CD4-positive, alpha-beta T cell treated with Interleukin-17A for 1 hour (primary cell): ENCODE measurements at regions not wholly inside any gene's neighbourhood (a gene's known extent, or its start where the extent isn't known, plus 50 kb on each side); places are given as distances from the start of the nearest gene placed in this dataset.
"Not testable (repeated sequence)": the region's sequence is repeated elsewhere in the genome, so short reads cannot be mapped to it uniquely, and the experiment has no call there.

ENCODE experiments used
- DNase-seq: peaks from one replicate; pipeline ENCODE4 v3.0.0-alpha.2; 2020

DNA sequence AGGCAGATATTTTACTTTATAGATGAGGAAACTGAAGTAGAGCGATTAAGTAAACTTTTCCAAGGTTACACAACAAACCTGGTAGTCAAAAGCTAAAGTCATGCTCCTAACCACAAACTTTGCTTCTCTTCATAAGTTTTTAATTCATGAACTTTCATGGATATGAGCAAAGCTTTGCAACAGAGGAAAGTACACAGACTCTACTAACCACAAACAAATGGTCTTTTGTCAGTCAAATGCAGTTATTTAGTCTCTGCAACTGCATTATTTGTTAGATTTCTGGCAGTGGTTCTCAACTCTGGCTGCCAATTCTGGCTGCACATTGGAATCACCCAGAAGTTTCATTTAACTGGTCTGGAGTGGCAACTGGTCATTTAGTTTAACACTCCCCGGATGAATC lies 140.6 kb upstream of the TMEM168 start:
- DNase-seq: no peak

DNA sequence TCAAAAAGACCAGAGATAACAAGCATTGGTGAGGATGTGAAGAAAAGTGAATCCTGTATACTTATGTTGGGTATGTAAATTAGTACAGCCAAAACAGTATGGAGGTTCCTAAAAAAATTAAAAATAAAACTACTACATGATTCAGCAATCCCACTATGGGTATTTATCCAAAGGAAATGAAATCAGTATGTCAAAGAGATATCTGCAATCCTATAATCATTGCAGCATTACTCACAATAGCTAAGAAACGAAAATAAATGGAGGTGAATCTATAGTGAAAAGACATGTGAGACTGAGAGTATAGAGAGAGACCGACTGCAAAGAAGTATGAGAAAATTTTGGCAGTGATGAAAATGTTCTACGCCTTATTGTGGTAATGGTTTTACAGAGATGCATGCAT lies 139.2 kb upstream of the TMEM168 start:
- no peak for DNase-seq

DNA sequence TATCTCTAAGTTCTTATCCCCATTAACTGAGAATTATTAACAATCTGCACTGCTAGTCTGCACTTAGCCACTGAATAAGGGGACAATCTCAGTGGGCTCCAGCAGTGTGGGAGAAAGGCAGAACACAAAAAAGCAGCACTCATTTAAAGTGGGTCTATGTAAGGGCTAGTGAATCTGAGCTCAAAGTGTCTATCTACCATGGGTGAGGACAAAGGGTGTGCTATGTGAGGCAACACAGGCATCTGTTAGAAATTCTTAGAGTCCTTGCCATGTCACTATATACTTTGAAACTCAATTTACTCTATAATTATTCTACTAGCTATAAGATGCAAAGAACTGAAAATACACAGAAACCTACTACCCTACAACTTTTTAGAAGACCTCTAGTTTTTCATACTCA lies 135.8 kb upstream of the TMEM168 start:
- no peak for DNase-seq

DNA sequence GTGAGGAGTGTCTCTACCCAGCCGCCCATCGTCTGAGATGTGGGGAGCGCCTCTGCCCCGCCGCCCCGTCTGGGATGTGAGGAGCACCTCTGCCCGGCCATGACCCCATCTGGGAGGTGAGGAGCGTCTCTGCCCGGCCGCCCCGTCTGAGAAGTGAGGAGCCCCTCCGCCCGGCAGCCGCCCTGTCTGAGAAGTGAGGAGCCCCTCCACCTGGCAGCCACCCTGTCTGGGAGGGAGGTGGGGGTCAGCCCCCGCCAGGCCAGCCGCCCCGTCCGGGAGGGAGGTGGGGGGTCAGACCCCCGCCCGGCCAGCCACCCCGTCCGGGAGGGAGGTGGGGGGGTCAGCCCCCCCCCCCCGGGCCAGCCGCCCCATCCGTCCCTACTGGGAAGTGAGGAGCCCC lies 132.4 kb upstream of the TMEM168 start:
- not testable (repeated sequence) for DNase-seq

DNA sequence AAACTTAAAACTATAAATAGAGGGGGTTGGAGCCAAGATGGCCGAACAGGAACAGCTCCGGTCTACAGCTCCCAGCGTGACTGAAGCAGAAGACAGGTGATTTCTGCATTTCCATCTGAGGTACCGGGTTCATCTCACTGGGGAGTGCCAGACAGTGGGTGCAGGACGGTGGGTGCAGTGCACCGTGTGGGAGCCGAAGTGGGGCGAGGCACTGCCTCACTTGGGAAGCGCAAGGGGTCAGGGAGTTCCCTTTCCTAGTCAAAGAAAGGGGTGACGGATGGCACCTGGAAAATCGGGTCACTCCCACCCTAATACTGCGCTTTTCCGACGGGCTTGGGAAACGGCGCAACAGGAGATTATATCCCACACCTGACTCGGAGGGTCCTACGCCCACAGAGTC lies 126.2 kb upstream of the TMEM168 start:
- not testable (repeated sequence) for DNase-seq

DNA sequence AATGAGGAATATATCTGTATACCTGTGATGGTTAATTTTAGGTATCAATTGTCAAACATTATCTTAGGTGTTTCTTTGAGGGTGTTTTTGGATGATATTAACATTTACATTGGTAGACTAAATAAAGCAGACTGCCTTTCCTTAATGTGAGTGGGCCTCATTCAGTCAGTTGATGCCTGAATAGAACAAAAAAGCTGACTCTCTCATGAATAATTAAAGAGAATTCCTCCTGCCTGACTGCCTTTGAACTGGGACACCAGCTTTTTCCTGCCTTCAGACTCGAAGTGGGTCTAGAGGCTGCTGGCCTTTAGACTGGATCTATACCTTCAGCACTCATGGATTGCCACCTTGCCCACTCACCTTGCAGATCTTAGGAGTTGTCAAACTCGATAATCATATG lies 117.9 kb upstream of the TMEM168 start:
- no peak for DNase-seq

DNA sequence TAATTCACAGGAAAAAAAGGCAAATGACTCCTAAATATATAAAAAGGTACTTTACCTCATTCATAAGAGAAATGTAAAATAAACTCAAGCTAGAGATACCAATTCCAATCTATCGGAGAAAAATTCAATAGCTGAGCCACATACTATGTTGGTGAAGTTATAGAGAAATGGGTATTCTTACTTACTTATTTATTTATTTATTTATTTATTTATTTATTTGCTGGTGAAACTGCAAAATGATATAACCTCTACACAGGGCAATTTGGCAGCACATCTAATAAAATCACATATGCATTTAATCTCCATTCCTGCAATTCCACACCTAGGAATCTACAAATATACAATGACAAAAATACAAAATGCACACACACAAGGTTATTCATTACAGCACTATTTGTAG lies 117.5 kb upstream of the TMEM168 start:
- DNase-seq: no peak

DNA sequence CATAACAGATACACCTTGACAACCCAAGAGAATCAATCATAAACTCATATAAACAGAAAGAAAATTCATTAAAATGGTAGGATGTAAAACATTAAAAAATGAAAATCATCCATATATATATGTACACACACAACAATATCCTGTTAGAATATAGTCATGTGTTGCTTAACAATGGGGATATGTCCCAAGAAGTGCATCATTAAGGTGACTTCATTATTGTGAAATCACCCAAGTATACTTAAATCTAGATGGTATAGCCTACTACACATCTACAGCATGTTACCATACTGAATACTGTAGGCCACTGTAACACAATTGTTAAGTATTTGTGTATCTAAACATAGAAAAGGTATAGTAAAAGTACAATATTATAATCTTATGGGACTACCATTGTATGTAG lies 115.8 kb upstream of the TMEM168 start:
- DNase-seq: no peak

DNA sequence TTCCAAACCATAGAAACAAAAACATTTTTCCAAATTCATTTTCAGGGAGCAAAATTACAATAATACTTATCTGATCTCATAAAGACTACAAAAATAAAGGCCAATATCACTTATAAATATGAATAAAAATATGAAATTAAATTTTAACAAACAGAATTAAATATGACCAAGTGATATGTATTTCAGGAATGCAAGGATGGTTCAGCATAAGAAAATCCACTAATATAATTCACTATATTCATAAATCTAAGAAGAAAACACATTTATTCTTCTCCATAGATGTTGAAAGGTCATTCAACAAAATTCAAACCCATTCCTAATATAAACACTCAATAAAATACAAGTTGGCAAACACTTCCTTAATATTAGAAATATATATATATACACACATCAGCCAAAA lies 115.2 kb upstream of the TMEM168 start:
- no peak for DNase-seq

DNA sequence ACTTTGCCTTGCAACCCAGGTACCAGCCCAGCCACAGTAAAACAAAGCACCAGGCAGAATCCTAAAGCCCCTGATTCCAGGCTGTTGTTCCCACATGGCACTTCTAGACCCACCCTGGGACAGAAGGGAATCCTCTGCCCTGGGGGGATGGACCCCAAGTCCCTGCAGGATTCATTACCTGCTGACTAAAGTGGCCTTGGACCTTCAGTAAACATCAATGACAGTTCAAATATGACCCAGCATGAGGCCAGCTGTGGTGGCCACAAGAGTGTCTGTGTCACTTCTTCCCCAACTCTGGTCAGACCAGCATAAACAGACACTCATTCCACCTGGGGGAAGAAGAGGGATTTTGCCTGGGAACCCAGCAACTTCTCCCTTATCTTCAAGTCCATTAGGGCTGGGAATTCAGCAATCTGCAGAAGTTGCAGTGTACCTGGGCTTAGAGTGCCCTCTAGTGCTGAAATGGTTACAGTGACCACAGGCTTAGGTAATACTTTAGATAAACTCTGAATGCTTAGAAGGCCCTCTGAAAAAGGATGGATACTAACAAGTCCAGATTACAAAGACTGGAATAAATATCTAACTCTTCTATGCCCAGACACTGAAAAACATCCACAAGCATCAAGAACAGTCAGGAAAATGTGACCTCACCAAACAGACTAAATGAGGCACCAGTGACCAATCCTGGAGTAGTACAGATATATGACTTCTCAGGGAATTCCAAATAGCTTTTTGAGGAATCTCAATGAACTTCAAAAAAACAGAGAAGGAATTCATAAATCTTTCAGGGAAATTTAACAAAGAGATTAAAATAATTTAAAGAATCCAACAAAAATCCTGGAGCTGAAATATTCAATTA lies 108.5 kb upstream of the TMEM168 start:
- DNase-seq: peak; percentile 51

DNA sequence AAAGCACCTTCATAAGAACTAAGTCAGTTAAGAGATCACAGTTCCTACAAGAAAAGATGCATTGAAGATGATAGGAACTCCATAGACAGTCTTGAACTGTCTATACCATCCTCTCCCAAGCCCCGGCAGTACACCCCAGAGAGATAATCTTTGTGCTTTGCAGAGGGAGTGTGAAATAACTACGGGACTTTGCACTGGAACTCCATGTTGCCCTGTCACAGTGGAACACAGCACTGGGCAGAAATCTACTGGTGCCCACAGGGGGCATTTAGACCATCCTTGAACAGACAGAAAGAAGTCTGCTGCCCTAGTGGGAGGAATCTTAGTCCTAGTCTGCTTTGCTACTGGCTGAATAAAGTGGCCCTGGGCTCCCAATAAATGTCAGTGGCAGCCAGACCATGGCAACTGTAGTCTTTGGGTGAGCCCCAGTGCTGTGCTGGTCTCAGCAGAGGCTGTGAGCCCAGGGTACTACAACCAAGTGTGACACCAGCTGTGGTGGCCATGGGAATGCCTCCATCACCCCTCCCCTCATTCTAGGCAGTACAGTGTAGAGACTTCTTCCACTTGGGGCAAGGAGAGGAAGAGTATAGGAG lies 107.7 kb upstream of the TMEM168 start:
- DNase-seq: no peak

DNA sequence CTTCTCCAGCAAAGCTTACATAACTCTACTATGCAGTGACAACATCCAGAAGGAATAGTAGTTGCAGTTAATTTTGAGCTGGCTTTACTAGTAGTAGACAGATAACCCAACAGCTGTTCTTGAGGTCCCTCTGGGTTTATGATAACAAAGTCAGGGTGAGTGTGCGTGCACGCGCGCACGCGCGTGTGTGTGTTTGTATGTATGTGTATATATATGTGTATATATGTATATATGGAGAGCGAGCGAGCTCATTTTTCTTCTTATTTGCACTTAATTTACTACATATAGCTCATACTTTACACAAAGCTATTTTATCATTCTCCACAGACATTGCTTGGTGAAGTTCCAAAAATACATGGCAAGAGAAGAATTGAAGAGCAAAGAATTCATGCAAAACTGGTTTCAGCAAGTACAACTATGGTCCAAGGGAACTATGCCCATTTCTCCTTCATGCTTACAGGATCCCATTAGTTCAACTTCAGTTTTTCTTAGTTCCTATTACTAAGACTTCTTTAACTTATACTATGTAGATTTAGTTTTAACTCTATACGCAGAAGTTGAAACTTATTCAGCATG lies 105.9 kb upstream of the TMEM168 start:
- DNase-seq: no peak

DNA sequence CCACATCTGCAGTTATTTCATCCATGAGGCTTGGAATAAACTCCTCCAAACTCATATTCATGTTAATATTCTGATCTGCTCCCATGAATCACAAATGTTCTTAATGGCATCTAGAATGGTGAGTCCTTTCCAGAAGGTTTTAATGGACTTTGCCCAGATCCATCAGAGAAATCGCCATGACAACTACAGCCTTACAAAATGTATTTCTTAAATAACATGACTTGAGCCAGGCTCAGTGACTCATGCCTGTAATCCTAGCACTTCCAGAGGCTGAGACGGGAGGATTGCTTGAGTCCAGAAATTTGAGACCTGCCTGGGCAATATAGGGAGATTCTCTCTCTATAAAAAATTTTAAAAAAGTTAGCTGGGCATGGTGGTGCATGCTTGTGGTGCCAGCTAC lies 102.1 kb upstream of the TMEM168 start:
- no peak for DNase-seq

DNA sequence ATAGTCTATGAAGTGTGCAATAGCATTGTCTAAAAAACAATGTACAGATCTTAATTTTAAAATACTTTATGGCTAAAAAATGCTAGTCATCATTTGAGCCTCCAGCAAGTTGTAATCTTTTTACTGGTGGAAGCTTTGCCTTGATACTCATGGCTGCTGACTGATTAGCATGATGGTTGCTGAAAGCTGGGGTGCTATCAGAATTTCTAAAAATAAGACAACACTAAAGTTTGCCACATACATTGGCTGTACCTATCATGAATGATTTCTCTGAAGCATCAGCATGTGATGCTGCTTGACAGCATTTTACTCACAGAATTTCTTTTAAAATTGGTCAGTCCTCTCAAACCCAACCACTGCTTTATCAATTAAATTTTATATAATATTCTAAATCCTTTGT lies 101.5 kb upstream of the TMEM168 start:
- DNase-seq: no peak

DNA sequence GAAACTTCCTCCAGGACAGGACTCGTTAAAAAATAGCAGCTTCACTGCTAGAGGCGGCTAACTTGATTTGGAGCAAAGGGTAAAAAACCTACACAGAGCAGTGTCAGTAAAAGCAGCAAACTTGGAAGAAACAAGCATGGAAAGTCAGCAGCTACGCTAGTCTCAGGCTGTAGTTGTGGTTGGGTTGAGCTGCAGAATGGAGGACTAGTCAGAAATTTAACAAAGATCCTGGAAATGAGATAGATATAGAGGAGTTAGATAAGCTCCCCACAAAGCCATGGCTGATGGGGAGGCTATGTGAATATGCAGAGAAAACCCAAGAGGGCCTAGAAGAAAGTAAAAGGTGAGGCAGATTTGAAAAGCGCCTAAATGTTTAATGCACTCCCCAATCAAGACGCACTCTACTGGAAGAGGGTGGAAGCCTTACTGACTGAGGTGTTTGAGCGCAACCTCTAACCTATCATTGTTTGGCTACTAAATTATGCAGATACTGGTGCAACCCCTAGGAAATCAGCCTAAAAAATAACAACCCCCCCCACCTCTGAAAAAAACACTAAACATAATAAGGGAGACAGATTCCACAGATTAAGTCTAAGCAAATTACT lies 99.7 kb upstream of the TMEM168 start:
- DNase-seq: no peak

DNA sequence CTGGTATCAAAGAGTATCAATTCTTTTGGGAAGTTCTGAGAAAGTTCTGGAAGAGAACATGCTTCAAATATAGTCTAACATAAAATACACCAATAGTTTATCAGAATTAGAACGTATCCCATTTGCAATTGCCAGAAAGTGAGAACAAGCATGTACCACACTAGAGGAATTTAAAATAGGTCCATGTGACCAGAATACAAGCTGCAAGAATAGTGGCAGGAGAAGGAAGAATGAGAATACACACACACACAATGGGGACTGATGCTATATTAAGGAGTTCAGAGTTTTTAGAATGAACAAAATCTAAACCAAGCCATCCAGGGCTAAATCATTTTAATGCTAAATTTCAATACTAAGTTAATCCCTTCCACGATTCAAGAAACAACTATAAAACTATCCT lies 99.1 kb upstream of the TMEM168 start:
- DNase-seq: no peak

DNA sequence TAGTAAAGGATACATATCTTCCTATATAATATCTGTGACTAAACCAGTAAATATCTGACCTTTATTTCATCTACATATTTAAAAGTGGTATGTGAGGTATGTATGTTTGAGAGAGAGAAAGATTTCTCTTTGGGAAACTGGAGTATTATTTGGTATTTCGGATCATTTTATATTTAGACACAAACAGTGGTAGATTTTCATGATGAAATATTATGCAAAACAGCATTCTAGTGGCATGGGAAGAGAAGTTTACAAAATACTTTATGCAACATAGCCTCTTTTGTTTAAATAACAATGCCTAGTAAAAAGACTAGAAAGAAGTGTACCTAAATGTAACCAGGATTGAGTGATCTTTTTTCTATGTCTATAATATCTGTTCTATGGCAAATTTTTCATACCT lies 98.6 kb upstream of the TMEM168 start:
- no peak for DNase-seq

DNA sequence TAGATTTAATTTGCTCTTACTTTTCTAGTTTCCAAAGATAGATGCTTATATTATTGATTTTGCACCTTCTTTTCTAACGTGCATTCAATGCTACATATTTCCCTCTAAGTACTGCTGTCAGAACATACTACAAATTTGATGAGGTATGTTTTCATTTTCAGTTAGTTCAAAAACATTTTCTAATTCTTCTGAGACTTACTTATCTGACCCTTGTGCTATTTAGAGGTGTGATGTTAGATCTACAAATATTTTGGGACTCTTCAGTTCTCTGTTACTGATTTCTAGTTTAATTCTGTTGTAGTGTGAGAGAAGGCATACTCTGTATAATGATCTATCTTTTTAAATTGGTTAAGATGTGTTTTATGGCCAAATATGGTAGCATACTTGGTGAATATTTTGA lies 97.8 kb upstream of the TMEM168 start:
- no peak for DNase-seq

DNA sequence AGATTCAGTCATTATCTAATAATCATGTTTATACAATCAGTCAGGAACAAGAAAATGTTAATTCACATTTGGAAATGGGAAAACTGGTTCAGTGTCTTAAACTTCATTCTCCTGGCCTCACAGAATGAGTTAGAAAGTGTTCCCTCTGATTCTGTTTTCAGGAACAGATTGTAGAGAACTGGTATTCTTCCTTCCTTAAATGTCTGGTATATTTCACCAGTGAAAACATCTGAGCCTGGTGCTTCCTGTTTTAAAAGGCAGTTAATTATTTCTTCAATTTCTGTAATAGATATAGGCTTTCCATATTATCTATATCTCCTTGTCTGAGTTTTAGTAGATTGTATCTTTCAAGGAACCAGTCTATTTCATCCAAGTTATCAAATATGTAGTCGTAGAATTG lies 97.1 kb upstream of the TMEM168 start:
- no peak for DNase-seq

DNA sequence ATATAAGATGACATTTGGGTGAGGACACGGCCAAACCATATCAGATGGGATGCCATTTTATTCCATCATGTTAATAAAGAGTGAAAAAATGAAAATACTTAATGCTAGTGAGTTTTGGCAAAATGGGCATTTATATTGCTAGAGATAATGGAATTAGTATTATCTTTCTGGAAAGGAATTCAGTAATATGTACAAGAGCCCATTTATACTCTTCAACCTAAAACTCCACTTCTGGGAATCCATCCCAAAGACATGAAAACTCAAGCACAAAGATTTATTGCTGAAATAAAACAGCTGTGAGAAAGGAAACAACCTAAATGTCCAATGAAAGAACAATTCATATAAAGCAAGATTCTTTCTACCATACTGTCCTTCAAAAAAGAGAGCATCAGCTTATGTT lies 96.0 kb upstream of the TMEM168 start:
- no peak for DNase-seq

DNA sequence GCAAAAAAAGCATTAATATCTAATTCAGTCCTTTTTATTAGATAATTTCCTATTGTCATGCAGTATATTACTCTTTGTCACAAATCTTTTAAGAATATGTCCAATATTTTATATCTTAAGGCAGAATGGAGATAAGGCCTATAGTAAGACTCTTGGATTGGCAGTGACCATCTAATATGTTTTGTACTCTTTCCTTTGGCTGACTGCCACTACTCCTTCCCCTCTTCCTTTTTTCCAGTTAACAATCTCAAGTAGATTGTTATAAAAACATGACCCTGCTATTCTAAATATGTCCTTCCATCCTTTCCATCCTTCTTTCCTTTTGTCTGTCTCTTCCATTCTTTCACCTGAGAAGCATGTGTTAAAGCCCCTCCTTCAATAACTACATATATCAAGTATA lies 92.8 kb upstream of the TMEM168 start:
- no peak for DNase-seq

DNA sequence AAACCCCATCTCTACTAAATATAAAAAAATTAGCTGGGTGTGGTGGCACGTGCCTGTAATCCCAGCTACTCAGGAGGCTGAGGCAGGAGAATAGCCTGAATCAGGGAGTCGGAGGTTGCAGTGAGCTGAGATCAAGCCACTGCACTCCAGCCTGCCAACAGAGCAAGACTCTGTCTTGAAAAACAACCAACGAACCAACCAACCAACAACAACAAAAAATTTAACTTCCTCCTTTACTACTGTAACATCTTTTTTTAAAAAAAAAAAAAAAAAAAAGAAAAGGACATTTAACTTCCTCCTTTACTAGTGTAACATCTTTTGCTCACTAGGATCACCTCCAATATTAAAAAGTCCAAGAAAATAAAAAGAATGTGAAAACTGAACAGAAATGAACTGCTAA lies 92.3 kb upstream of the TMEM168 start:
- no peak for DNase-seq

DNA sequence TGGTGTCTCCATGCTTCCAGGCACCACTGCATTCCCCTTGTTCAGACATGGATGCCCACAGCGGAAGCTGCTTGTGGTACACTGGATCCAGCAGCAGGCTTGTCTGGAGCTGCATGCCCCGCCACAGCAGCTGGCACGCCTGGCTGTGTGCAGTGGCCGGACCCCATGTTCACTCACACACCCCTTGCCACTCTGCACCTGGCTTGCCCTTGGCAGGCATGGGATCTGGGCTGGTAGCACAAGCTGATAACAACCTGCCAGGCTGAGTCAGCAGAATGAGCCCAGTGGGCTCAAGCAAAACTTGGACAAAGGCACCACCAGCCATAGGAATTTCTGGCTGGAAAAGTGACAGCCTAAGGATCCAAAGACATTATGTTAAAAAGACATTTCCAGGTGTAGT lies 91.8 kb upstream of the TMEM168 start:
- no peak for DNase-seq

DNA sequence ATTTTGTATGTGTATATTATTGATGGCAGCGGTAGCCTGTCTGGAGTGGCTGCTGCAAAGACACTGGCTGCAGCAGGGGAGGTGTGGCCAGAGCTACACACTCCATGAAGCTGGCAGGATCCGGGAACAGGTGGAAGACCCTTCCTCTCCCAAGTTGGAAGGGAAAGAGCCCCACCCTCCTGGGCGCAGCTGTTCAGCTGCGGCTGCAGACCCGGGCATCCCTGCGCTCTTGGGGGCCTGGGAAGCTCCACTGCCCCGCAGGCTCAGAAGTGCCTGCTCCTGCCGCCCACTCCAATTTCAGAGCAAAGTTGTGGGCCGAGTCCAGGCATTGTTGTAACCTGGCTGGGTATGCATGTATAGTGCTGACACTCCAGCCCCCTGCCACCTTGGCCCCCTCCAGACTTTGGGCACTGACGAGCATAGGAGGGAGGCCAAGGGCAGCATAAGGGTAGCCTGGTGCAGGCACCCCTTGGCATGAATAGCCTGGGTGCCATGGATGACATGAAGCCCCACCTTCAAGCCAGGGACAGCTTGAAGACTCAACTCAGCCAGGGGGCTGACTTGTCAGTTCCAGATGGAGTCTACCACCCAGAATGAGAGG lies 90.7 kb upstream of the TMEM168 start:
- no peak for DNase-seq
